Gastrocnemius medialis (tissue), 4 donors: ENCODE measurements at regions not wholly inside any gene's neighbourhood (a gene's known extent, or its start where the extent isn't known, plus 50 kb on each side); places are given as distances from the start of the nearest gene placed in this dataset.

ENCODE experiments used
- ATAC-seq, 2 donors: fragments of 150-250 bp; one replicate each; pipeline ENCODE4 v1.9.1; 2016
- DNase-seq, 2 donors: peaks; one replicate each; pipeline ENCODE4 v3.0.0-alpha.2; 2019
- H3K27ac ChIP-seq, 4 donors: fragments of 200-600 bp; sonication (generic); 1 replicate in 1 of 4; 2 replicates in 3 of 4; pipeline ENCODE4 v1.5.1; 2016 to 2018; ENCODE audit warnings: mild to moderate bottlenecking in 2 of 4, moderate library complexity in 1 of 4
- H3K27me3 ChIP-seq, 3 donors: fragments of 200-600 bp; sonication (generic) in 2 of 3; 1 replicate in 1 of 3; 2 replicates in 2 of 3; pipeline versions ENCODE4 v1.5.1 to v1.6.0; 2016 to 2019; ENCODE audit warnings: mild to moderate bottlenecking in 1 of 3, moderate library complexity in 1 of 3
- H3K36me3 ChIP-seq, 2 donors: fragments of 200-600 bp; sonication (generic) in 1 of 2; one replicate each; pipeline ENCODE4 v1.5.1; 2017 to 2018
- H3K4me1 ChIP-seq, 2 donors: fragments of 200-600 bp; sonication (generic) in 1 of 2; one replicate each; pipeline ENCODE4 v1.5.1; 2016 to 2017; ENCODE audit warnings: mild to moderate bottlenecking in 2 of 2
- H3K4me3 ChIP-seq, 4 donors: fragments of 200-600 bp; sonication (generic) in 3 of 4; 1 replicate in 1 of 4; 2 replicates in 3 of 4; pipeline ENCODE4 v1.5.1; 2016 to 2019; ENCODE audit warnings: mild to moderate bottlenecking in 2 of 4
- H3K9me3 ChIP-seq, 3 donors: fragments of 200-600 bp; sonication (generic) in 2 of 3; 1 replicate in 1 of 3; 2 replicates in 2 of 3; pipeline ENCODE4 v1.5.1; 2016 to 2019
- CTCF ChIP-seq, 5 experiments: fragments of 450-650 bp in 3 of 5; fragments of 200-600 bp in 2 of 5; sonication (generic) in 2 of 5; IDR thresholded peaks in 4 of 5; conservative IDR thresholded peaks in 1 of 5; 1 replicate in 4 of 5; 2 replicates in 1 of 5; pipeline ENCODE4 v1.5.1; 2016 to 2019; ENCODE audit warnings: antibody characterized with exemption in 5 of 5, mild to moderate bottlenecking in 3 of 5, moderate library complexity in 3 of 5
- POLR2A ChIP-seq, 2 donors: fragments of 450-650 bp; IDR thresholded peaks; one replicate each; pipeline ENCODE4 v1.6.1; 2017; ENCODE audit warnings: antibody characterized with exemption in 2 of 2, mild to moderate bottlenecking in 2 of 2, moderate library complexity in 2 of 2
- in situ Hi-C, 4 donors: fragments of 200-750 bp; cut with MboI; loops; one replicate each; pipeline versions ENCODE4 v1.15.0 to v1.8.0; 2017; ENCODE audit warnings: low sequenced_read_pairs in 4 of 4
- intact Hi-C: fragments of 100-400 bp; cut with DNase I; formaldehyde crosslinking; loops from one replicate; pipeline ENCODE4 v1.15.1; 2023; ENCODE audit warnings: low total_unique reads

DNA sequence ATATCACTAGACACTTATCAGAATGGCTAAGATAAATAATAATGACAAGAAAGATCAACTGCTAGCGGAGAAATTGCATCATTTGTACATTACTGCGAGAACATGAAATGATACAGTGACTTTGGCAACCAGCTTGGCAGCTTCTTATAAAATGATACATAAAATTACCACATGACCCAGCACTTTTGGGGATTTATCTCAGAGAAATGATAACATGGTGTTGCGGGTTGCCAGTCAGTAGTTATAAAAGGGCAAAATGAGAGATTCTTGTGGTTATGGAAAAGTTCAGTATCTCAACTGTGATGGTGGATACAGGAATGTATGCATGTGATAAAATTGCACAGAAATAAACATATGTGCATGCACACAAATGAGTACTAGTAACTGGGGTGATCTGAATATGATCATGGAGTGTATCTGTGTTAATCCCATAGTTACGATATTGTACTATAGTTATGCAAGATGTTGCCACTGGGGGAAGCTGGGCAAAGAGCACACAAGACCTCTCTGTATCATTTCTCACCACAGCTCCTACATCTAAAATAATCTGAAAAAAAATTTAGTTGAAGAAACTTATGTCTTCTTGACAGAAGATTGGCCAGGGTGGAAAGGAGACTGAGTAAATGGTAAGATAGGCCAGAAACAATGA lies 128.9 kb downstream of the NXNL2 start:
- Histone ChIP-seq H3K27me3 (no peaks in the 10 kb centered on the region), H3K4me1 (no peaks in the 10 kb centered on the region), H3K27ac (no peak overlapping the region), H3K9me3 (no peaks in the 10 kb centered on the region), H3K36me3 (no peaks in the 10 kb centered on the region), H3K4me3 (no peak overlapping the region)
- no peak for DNase-seq
- in situ Hi-C loops (no loop called here), intact Hi-C loops (no loop called here)
- no peak for TF ChIP-seq CTCF (IDR thresholded peaks at IDR 0.05 in 4 of 5, conservative IDR thresholded peaks at IDR 0.05 in 1 of 5)
- TF ChIP-seq POLR2A (IDR thresholded peaks at IDR 0.05), result no peak
- no peak for ATAC-seq

- in situ Hi-C loops, result no loop called here
- Histone ChIP-seq H3K27me3 (no peaks in the 10 kb centered on the region), H3K4me1 (no peaks in the 10 kb centered on the region), H3K4me3 (no peak overlapping the region), H3K36me3 (no peaks in the 10 kb centered on the region), H3K27ac (no peak overlapping the region), H3K9me3 (no peaks in the 10 kb centered on the region)
- ATAC-seq (no peak), DNase-seq (no peak)
- intact Hi-C loops, result no loop called here
- no peak for TF ChIP-seq POLR2A (IDR thresholded peaks at IDR 0.05)
- TF ChIP-seq CTCF (IDR thresholded peaks at IDR 0.05 in 4 of 5, conservative IDR thresholded peaks at IDR 0.05 in 1 of 5), result no peak
Measured at GRCh38 chr9:88664773-88665172, 129.8 kb downstream of the NXNL2 start.

DNA sequence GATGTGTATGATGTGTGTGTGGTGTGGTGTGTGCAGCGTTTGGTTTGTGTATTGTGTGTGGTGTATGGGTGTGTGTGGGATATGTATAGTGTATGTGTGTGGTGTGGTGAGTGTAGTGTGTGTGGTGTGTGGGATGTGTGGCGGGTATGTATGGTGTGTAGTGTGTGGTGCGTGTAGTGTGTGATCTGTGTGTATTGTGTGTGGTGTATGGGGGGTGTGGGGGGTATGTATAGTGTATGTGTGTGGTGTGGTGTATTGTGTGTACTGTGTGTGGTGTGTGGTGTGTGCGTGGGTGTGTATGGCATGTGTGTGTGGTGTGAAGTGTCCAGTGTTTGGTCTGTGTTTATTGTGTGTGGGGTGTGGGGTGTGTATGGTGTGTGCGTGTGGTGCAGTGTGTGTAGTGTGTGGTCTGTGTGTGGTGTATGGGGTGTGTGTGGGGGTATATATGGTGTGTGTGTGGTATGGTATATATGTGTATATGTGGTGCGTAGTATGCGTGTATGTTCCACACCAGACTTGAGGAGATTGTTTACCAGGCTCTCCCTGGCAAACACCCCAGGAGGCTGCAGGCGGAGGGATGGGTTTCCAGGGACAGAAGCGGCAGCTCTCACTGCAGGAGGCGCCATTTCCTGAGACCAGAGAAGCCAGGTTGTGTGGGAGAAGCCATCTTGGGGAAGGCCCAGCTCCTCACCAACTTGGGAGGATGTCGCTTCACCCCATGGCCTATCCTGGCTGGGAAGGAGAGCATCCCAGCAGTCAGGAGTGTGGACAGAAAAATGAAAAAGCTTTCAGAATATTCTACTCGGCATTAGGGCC lies 138.1 kb downstream of the NXNL2 start:
- TF ChIP-seq POLR2A (IDR thresholded peaks at IDR 0.05) (no peak), CTCF (IDR thresholded peaks at IDR 0.05 in 4 of 5, conservative IDR thresholded peaks at IDR 0.05 in 1 of 5) (no peak)
- DNase-seq (no peak), ATAC-seq (no peak)
- Histone ChIP-seq H3K27me3 (no peaks in the 10 kb centered on the region), H3K4me3 (no peak overlapping the region), H3K9me3 (no peaks in the 10 kb centered on the region), H3K27ac (no peak overlapping the region), H3K36me3 (no peaks in the 10 kb centered on the region), H3K4me1 (no peaks in the 10 kb centered on the region)
- intact Hi-C loops (no loop called here), in situ Hi-C loops (no loop called here)

DNA sequence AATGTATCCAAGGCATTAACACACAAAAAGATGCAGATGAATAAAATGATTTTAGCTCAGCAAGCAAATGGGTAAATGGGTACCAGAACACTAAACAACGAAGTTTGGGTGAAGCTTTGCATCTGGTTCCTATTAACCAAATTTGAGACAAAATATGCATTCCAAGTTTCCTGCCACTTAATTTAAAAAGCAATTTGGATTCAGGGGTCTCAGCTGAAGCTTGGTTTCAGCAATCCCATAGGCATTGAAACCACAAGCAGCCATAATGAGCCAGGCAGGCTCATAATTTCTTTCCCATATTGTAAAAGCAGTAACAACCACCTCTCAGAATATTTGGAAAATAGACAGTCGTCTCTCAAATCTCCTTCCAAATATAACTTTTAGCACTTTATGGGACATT lies 138.9 kb downstream of the NXNL2 start:
- H3K36me3 ChIP-seq, result no peaks in the 10 kb centered on the region
- in situ Hi-C loops (no loop called here), intact Hi-C loops (no loop called here)
- no peak overlapping the region for H3K27ac ChIP-seq
- H3K4me3 ChIP-seq, result no peak overlapping the region
- H3K4me1 ChIP-seq, result no peaks in the 10 kb centered on the region
- ATAC-seq (no peak), DNase-seq (no peak)
- H3K27me3 ChIP-seq, result no peaks in the 10 kb centered on the region
- H3K9me3 ChIP-seq, result no peaks in the 10 kb centered on the region
- no peak for TF ChIP-seq POLR2A (IDR thresholded peaks at IDR 0.05)
- no peak for TF ChIP-seq CTCF (IDR thresholded peaks at IDR 0.05 in 4 of 5, conservative IDR thresholded peaks at IDR 0.05 in 1 of 5)
